HG03521 (cell line): ENCODE measurements at regions not wholly inside any gene's neighbourhood (a gene's known extent, or its start where the extent isn't known, plus 50 kb on each side); places are given as distances from the start of the nearest gene placed in this dataset.

Source experiments
- ATAC-seq: cut with Tn5 transposase; IDR thresholded peaks from one replicate; pipeline ENCODE4 v1.9.1; 2021; ENCODE audit warnings: mild to moderate bottlenecking, moderate library complexity; ENCODE audit not compliant: unreplicated experiment

DNA sequence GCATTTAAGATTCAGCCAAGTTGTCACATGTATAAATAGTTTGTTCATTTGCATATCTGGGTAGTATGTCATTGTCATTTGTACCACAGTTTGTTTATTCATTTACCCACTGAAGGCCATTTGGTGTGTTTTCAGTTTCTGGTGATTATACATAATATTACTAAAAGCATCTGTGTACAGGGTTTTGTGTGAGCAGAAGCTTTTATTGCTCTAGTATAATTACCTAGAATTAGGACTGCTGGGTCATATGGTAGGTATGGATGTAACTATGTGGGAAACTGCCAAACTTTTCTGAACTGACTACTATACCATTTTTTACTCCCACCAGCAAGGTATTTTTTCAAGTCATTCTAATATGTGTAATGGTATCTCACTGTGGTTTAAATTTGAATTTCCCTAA lies 584.0 kb upstream of the GHITM start:
- no peak for ATAC-seq

DNA sequence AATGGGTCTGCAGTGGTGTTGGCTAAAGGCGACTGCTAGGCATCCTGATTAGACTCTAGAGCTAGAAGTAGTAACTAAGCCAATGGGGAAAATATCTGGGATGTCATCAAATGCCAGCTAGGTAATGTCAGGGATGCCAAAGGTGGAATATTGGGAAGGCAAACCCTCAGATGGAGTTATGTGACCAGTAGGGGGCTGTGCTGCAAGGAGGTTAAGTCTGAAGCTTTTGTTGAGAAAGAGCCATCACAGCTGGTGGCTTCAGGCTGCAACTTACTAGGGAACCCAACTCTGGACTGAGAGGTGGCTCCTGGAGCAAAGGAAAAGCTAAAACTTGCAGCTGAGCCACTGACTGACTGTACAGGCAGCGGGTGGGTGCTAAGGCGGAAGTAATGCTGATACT lies 576.9 kb upstream of the GHITM start:
- no peak for ATAC-seq

DNA sequence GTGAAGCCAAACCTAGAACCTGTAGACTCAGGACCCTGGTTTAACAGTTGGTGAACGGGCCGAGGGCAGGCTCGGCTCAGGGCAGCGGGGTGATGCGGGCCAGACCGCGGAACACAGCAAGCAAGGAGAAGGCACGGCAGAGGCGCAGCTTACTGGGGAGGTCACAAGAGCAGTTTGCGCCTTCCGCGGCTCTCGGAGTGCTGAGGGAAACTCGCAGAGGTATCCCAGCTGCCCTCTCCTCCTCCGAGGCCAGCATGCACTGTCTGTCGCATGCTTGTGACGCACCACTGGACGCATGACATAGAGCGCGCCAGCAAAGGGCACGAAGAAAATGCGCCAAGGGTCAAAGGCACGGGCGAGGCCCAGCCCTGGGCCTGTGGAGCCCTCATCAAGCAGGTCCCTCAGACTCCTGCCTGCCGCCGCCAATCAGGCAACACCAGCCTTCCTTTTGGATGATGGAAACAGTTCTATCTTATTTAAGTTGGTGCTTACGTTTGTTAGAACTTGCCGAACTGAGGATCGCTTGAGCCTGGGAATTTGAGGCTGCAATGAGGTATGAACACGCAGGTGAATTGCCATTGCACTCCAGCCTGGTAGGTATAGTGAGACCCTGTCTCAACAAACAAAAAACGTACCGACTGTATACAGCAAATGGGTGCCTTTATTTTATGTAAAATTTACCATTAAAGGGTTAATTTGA lies 574.3 kb upstream of the GHITM start:
- ATAC-seq, result no peak

DNA sequence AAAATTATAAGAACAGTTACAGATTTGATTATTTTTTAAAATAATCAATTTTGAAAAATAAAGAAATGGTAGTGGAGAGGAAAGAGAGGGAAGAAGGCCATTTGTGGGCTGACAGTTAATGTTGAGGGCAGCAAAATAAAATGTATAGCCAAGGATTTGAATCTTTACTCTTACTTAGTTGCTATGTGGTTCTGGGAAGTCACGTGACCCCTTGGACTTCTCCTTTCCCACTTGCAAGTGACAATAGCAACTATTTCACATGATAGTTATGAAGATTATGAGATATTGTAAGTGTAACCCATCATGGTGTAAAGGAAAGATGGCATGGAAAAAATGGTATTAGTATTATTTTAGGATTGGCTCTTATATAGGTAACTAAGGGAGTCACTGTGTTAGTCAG lies 567.3 kb upstream of the GHITM start:
- no peak for ATAC-seq

DNA sequence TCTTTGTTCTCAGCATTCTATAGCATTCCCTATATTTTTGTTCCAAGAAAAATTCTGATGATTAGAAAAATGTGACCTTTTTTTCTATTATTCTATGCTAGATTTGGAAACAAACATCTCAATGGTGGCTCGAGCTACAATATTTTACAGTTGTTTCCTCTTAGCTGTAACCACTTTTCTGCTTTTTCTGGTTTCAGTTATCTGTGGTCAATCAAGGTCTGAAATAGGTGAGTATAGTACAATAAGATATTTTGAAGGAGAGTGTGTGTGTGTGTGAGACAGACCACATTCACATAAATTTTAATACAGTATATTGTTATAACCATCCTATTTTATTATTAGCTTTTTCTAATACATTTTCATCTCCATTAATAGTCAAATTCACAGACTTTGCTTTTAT lies 564.5 kb upstream of the GHITM start:
- no peak for ATAC-seq

DNA sequence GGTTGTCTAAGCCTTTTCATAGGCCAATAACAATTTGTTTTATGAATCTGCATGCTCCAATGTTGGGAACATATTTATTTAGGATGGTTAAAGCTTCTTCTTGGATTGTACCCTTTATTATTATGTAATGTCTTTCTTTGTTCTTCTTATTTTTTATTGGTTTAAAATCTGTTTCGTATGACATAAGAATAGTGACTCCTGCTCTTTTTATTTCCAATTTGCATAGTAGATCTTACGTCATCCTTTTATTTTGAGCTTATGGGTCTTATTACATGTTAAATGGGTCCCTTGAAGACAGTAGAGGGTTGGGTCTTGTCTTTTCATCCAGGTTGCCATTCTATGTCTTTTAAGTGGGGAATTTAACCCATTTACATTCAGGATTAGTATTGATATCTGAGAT lies 561.9 kb upstream of the GHITM start:
- ATAC-seq, result no peak

DNA sequence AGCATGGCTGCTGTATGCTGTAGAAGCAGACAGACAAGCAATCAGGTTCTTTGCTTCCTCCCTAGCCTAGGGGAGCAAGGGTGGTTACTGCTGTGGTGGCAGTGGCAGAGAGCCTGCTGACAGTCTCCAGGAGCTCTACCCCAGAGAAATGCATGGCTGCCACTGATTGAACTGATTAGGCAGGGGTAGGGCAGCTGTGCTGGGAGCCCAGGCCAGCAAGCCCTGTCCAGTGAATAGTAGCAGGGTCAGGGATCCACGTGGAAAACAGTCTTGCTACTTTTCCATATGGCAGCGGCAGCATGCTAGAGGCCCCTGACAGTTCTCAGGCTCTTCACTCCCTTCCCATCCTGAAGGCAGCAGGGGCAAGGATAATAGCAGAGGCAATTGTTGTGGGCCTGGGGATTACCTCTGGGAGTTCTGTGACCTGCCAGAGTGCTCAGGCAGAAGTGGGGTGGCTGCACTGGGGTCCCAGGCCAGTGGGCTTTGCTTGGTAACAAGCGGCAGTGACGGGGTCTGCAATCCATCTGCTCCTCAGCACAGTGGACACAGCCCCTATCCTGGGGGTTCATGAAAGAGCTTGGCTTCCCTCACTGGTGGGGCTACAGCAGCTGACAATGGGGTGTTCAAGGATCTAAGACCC lies 558.8 kb upstream of the GHITM start:
- no peak for ATAC-seq

DNA sequence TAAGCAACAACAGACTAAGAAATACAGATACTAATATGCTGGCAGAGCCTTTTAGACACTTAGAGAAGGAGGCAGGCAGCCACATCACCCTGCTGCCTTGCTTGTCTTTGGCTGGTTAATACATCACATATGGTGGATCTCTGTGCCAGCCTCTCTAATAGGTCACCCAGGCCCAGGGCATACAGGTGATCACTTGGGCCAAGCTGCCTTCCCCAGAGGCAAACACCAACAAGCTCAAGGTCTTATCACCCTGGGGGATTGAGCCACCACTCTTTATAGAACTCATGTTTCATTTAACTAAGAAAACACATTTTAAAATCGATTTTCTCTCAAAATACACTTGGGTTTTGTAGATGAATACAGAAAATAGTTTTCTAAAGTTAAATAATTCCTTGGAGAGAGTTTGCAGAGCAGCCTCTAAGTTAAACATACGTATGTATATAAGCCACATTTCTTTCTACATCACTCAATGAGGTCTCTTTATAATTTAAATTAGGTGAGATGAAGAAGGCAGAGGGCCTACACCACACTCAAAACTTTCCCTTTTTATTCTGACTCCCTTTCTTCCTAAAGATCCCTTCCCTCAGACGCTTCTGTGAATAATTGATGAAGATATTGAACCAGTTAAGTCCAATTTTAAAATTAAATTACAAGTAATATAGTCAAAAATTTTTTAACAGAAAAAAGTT lies 556.8 kb upstream of the GHITM start:
- no peak for ATAC-seq

DNA sequence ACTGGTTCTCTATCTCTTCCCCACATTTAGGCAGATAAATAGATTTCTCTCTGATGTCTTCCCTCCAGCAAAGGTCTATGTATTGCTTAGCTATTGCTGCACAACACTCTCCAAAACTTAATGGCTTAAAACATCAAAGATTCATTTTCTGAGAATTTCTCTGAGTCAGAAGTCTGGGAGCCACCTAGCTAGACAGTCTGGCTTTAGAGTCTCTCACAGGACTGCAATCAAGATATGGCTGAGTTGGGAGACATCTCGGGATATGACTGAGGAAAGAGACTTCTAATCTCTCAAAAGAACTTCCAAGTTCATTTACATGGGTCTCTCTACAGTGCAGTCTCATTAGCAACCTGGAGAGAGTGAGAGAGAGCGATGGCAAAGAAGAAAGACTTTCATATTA lies 553.6 kb upstream of the GHITM start:
- no peak for ATAC-seq

DNA sequence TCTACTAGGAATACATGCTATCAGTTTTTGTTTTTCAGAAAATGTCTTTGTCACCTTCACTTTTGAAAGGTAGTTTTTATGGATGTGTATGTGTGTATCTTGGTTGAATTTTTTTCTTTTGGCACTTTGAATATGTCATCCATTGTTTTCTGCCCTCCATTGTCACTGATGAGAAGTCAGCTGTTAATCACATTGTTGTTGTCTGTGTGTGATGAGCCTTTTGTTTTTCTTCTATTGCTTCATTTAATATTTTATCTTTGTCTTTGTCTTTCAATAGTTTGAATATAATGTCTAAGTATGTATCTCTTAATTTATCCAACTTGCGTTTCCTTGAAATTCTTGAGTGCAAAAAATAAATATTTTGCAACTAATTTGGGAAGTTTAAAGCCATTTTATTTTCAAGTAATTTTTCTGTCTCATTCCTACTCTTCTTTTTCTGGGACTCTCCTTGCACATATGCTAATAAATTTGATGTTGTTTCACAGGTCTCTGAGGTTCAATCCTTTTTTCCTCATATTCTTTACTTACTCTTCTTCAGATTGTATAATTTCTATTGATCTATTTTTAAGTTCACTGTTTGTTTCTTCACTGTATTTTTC lies 546.9 kb upstream of the GHITM start:
- no peak for ATAC-seq

DNA sequence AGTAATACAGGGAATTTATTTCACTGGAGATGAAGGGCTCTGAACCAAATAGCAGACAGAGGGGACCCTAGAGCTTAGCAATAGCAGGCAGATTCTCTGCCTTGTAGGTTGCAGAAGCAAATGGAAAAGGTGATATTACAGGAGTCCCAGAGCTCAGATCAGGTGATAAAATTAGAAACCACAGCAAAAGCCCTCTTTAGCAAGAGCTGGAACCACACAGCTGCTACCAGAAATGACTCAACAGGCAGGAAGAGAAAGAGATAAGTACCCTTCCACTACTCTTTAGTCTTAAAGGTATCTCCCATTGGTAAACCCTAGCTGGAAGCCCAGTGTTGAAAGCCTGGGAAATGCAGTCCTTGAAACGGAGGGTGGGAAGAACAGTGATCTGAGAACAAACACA lies 535.6 kb upstream of the GHITM start:
- peak; percentile 79 for ATAC-seq

DNA sequence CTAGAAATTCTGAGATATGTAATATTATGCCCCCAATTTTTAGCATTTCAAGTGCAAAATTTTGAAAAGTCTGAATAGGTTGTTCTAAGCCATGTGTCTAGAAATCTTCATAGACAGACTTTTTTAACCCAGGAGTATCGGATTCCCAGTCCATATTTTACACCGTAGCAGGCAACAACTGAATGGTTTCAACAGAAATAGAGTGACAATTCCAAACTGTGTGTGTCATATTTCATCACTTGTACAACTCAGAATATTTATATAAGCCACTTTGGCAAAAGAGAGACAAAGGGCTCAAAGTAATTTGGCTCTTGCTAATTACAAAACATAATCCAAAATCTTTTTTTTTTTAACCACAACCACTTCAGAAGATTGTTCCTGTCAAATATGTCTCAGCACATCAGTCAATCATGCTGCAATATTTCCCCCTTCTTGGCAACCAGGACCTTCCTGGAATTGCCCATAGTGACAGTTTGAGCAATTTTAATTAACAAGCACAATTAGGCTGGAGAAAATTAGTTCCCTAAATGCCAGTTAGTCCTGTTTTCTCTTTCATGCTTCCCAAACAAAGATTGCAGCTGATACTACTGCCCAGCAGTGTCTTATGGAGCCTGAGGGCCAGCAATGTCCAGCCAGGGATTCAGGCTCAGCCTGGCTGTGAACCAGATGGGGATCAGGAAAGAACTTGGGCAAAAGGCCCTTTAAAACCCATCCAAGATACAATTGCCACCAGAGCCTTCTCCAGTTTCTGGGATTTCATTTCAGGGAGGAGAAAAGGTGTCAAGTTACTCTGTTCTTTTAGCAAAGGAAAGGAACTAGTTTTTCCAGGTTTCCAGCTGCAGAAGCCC lies 533.3 kb upstream of the GHITM start:
- no peak for ATAC-seq

DNA sequence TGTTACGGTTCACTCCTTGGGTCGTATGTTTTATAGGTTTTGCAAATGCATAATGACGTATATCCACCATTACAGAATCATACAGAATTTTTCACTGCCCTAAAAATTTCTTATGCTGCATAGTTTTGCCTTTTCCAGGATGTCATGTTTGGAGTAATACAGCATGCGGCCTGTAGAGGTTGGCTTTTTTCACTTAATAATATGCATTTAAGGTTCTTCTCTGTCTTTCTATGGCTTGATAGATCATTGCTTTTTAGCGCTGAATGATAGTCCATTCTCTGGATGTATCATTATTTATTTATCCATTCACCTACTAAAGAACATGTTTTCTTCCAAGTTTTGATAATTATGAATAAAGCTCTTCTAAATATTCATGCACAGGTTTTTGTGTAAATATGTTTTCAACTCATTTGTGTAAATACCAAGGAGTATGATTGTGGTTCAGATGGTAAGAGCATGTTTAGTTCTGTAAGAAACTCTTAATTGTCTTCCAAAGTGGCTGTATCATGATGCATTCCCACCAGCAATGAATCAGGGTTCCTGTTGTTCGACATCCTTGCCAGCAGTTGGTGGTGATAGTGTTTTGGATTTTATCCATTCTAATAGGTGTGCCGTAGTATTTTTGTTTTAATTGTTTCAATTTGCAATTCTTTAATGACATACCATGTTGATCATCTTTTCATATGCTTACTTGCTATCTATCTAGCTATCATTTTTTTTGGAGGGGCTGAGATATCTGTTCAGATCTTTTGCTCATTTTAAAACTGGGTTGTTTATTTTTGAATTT lies 531.2 kb upstream of the GHITM start:
- no peak for ATAC-seq

DNA sequence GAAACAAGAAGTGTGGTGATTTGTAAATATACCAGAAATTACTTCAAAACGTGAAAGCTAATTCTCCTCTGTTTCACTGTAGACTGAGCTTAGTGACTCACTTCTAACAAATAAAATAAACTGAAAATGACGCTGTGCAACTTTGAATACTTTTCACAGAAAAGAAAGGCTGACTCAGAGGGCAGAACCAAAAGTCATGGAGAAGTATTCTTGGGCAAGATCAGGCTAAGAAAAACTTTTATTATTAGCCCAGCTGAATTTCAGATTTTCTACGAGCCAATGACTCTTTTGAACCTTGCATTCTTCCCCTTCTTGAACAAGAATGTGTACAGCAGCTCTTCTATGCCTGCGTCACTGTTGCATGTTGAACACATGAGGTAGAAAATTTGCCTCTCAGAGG lies 527.3 kb upstream of the GHITM start:
- no peak for ATAC-seq

DNA sequence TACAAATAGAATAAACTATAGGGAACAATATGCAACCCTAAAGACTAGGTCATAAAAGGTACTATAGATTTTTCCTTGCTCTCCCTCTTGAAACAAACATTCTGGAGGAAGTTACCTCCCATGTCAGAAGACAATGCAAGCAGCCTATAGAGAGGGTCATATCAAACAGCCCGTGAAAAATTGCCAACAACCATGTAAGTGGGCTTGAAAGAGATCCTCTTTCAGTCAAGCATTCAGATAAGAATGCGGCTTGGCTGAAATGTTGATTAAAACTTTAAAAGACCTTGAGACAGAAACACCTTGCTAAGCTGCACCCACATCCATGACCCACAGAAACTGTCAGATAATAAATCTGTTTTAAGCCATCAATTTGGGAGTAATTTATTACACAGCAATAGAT lies 526.6 kb upstream of the GHITM start:
- ATAC-seq, result no peak

DNA sequence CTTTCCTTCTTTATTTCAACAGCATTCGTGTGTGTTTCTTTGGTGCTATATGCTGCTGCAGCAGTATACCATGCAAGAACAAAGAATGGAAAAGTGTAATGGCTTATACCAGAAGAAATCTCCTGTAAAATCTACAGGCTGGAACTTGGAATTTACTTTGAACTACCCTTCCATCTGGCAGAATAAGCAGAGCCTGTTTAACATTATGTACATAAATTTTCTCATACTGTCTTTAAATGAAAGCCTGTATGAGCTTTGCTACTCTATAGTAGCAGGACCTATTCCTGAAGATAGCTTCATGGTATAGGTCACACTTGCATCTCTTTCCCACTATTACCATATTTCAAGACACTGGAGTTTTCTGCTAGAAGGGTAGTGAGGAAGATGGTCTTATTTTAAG lies 522.1 kb upstream of the GHITM start:
- ATAC-seq, result no peak

DNA sequence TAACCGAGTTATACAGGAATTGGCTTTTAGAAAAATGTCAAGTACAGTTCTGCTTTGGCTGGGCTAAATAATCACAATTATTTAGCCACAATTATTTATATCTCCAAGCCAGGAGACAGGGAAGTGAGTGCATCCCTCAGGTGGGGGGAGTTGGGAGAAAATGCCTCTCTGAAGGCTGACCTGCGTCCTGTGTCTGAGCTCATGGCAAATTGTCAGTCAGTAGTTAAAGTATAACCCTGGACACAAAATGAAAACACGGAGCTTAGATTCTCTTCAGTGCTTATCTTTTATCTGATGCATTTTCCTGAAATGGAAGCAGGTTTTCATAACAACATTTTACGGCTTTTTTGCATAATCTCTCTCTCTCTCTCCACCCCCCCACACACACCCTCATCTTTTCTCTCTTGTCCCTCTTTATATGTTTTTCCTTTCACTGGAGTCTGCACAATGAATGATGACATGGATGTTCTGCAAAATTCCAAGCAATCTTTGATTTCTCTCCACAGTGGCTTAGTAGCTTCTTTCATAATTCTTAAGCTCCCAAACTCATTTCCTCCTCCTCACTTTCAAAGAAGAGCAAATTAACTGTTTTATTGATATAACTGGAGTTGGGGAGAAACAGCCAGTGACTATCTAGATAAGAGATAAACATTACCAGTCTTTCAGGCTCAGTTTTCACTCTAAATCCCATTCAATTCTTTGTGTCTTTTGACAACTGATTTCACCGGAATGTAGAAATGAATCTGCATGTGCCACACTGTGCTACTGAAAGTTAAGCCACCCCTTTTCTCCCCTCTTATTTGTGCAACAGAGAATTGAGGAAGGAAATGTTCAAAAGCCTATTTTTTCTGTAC lies 521.4 kb upstream of the GHITM start:
- no peak for ATAC-seq

DNA sequence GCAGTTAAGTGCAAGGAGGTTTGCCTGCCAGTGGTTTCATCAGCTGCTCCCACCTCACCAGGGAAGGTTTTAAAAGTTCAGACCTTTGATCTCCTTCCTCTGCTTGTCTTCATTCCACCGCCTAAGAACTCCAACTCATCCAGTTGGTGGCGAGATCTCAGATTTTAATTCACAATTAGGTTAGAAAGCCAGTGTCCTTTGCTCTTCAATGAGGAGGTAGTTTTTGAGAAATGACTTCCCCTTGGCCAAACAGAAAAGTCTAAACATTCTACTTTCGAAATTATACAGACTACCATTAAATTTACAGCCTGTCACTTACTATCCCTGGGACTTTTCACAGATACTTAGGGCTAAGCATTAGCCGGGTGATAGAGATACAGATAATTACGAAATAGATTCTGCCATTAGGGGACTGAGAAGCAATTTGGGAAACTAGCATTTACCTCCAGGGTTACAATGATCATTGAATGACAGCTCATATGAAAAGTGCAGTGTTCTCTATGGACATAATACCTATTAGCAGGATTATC lies 513.4 kb upstream of the GHITM start:
- ATAC-seq, result no peak

DNA sequence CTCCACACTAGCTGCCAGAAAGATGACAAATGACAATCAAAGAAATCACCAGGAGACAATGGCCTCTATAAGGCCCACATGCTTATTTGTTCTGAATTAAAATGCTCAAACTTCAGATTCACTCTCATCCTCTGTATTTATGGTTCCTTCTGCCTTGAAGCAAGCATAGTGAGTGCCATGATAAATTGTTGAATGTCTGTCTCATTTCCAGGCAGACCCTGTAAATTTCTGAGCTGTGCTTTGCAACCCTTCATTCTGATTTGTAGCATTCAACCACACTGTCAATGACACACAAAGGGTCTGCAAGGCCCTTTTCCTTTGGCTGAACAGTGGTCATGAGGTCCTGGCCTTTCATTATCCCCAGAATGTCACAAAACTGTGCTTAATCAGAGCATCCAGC lies 506.6 kb upstream of the GHITM start:
- no peak for ATAC-seq
